Stimulated activated CD8-positive, alpha-beta memory T cell treated with anti-CD3 and anti-CD28 coated beads, Interleukin-4, amount 100 ng/mL, for 48 hours (primary cell): ENCODE measurements at regions not wholly inside any gene's neighbourhood (a gene's known extent, or its start where the extent isn't known, plus 50 kb on each side); places are given as distances from the start of the nearest gene placed in this dataset.

Experiments used
- DNase-seq: peaks from one replicate; pipeline ENCODE4 v3.0.0-alpha.2; 2020

DNA sequence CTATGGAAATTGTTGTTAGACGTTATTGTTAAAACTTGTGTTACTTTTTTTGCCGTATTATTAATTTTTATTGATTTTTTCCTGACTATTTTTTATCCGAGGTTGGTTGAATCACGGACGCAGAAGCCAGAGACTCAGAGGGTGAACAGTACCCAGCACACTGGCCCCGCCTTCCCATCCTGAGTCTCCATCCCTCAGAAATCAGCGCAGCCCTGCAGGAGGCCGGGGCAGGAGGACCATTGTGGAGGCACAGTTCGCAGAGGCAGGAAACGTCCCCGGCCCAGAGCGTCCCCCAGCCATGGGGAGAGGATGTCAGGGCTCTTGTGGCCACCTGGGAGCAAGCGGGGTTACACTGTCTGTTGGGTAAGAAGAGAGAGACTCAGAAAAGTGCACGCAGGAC is 843.0 kb downstream of the BRD1 start:
- DNase-seq: no peak

DNA sequence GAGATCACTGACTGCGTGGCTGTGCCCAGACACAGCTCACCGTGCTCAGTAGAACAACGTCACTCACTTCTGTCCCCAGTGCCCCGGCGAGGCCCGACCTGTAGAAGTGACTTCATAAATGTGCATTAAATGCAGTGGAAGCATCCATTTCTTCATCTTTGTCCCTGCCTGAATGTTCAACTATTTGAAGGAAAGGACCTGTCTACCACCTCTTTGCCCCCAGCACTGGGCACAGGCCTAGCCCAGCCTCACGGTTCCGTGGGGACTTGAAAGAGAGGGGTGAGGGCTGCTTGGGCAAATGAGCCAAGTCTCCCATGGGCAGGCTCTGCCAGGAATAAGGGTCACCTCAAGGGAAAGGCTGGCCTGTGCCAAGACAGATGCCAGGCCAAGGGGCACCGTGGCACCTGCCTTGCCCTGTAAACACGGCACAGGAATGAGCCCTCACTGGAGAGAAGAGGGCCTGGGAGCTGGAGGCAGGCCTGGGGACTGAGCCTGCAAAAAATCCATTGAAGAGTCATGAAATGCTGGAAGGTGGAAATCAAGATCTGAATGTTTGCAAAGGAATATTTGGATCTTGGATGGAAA is 845.3 kb downstream of the BRD1 start:
- no peak for DNase-seq

- DNase-seq: no peak
Observed at GRCh38 chr22:48981371-48982061, 846.2 kb downstream of the BRD1 start.

GRCh38 chr22:48980918-48981317 is 846.8 kb downstream of the BRD1 start:
- no peak for DNase-seq

- DNase-seq: no peak
Observed at GRCh38 chr22:48980409-48980808, 847.3 kb downstream of the BRD1 start.

DNA sequence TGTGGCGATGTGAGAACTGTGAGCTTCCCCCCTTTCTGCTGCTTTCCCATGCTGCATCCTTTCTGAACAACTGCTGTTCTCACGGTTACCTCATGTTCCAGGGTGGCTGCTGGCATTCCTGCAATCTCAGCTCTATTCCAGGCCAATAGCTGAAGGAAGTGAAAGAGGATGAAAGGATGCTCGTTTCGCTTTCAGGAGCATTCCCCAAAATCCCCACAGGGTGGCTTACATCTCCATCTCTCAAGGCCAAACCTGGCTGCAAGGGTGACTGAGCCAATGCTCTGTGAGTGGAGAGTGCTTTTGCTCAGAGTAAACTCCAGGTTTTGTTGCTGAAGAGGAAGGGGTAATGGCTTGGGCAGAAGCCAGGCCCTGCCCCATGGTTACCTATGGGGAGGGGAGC is 848.2 kb downstream of the BRD1 start:
- DNase-seq: no peak

- no peak for DNase-seq
Observed at GRCh38 chr22:48976556-48977535, 850.8 kb downstream of the BRD1 start.

DNA sequence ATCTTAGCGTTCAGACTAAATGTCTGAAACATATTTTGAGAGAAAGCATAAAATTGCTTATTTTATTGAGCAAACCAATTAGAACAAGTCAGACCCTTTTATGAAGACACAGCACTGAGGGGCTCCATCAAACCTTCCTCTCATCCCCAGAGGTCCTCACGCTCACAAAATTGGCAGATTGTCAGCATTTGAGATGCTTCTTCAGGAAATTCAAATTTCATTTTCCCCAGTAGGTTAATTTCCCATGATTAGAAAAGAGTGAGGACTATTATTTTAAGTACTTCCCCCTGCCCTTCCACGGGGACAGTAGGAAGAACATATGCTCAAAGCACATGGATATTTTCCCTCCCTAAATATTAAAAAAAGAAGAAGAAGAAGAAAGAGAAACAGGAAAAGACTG is 851.8 kb downstream of the BRD1 start:
- DNase-seq: no peak

- DNase-seq: no peak
Observed at GRCh38 chr22:48975316-48975741, 852.3 kb downstream of the BRD1 start.

- no peak for DNase-seq
Observed at GRCh38 chr22:48974443-48975315, 853.0 kb downstream of the BRD1 start.

DNA sequence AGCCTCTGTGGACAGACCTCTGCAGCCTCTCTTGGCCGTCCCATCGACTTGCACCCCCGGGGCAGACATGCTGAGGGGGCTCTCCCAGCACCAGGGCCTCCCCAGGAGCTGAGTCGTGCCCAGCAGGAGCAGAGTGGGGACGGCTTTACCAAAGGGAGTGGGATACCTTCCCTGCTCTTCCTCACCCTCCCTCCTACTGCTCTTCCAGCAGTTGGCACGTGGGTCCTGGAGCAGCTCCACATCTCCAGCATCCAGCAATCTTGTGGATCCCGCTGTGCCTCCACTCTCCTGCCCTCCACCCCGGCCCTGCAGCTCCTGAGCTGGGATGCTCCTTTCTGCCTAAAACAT is 854.0 kb downstream of the BRD1 start:
- no peak for DNase-seq

DNA sequence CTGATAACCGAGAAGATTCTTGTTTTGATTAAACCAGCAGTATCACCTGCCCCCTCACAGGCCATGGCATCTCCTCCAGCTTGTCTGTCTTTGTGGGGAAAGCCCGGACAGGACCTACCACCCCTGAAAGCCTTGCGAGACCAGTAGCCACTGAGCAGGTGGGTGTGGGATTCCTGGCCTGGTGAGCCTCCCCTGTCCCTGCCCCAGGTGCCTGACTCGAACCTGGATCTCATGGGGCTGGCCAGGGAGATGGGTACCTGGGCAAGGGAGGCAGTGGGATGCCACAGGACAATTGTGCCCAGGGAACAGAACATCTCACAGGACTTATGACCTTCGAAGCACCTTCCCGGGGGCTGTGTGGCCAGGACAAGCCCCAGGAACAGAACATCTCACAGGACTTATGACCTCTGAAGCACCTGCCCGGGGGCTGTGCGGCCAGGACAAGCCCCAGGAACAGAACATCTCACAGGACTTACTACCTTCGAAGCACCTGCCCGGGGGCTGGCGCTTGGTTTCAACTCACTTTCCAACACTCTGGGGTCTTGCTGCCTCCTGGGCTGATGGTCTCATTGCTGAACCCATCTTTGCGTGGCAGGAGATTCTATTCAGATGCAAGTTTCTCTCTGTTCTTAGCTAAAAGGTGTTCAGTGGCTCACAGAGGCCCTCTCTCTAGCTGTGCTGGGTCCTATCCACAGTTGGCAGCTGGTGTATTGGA is 854.5 kb downstream of the BRD1 start:
- no peak for DNase-seq

- peak; percentile 38 for DNase-seq
Observed at GRCh38 chr22:48968201-48968959, 859.3 kb downstream of the BRD1 start.

DNA sequence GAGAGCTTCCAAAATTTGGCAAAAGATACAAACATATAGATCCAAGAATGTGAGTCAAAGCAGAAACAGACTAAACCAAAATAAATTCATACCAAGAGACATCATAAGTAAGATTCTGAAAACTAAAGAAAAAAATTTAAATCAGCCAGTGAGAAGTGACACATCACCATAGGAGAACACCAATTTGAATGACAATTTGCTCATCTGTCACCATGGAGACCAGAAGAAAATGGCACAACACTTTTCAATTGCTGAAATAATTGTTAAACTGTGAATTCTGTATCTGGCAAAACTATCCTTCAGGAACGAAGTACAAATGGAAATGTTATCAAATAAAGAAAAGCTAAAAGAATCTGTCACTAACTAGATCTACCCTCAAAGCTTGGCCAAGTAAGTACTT is 864.3 kb downstream of the BRD1 start:
- no peak for DNase-seq

- DNase-seq: no peak
Observed at GRCh38 chr22:48961705-48962104, 866.0 kb downstream of the BRD1 start.

- DNase-seq: peak; percentile 6
Observed at GRCh38 chr22:48960980-48961660, 866.6 kb downstream of the BRD1 start.

DNA sequence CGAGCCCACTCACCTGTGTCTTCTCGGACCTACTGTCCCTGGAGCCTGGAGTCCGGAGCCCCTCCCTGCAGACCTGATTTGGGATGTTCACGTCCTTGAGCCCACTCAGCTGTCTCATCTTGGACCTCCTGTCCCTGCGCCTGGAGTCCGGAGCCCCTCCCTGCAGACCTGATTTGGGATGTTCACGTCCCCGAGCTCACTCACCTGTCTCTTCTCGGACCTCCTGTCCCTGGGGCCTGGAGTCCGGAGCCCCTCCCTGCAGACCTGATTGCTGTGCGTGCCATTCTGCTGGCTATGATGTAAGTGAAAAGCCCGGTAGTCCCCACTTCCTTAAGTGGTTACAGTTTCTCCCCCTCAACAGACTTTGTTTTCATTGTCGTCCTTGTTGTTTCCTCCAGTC is 867.1 kb downstream of the BRD1 start:
- no peak for DNase-seq

GRCh38 chr22:48959496-48959895 is 868.2 kb downstream of the BRD1 start:
- DNase-seq: peak; percentile 16

- DNase-seq: peak; percentile 9
Observed at GRCh38 chr22:48957987-48958321, 869.7 kb downstream of the BRD1 start.

DNA sequence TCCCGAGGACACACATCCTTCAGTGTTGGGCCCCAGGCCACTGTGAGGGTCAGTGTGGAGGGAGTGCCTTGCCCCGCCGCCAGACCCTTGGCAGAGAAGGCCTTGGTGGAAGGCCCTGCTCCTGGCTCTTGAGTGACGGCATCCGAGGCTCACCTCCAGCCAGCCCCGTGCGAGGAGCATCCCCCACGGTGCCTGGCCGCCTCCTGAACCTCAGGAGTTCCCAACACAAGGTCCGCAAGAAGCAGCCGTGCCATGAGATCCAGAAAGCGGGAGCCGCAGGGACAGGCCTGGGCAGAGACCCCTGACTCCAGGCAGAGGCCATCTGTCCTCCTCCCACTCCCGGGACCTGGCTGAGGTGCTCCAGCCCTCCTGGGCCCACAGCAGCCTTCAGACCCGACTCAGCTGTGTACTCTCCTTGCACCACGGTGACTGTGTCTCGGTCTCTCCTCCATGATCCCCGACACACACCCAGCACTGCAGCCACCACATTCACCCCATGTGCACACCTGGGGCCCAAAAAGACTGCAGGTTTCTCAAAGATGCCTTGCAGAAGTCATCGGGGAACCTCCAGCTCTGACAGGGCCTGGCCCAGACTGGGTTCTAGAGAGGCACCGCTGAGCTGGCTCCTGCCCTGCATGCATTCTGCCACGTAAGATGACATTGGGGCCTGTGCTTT is 870.2 kb downstream of the BRD1 start:
- peak; percentile 11 for DNase-seq
